ENCODE measurements at regions not wholly inside any gene's neighbourhood (a gene's known extent, or its start where the extent isn't known, plus 50 kb on each side); places are given as distances from the start of the nearest gene placed in this dataset.
"Not testable (repeated sequence)": the region's sequence is repeated elsewhere in the genome, so short reads cannot be mapped to it uniquely, and the experiment has no call there.

DNA sequence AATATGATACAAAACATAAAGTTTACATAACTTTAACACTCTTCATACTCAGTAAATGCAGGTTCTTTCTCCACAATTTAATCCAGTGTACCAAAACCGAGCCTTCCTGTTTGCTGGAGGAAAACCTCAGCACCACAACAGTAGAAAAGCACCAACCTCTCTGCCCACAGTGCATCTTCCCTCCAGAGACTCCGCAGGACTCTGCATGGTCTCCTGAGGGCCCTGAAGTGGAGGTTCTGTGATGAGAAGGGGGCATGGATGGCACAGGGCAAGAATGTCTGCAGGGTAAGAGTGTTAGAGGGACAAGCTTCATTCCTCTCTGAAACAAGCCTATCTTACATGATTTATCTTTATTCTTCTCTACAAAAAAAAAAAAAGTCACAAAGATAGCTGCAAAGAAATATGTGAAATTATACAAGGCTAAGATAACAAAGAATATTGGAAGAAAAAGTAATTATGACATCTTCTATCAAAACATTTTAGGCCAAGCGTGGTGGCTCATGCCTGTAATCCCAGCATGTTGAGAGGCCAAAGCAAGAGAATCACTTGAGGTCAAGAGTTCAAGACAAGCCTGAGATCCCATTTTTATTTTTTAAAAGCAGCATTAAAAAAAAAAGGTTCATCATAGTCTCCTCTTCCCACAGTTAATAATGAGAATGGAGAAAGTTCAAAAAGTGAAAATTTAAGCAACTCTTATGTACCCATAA lies 102.0 kb downstream of the VPREB1 start:
- no peak for DNase-seq (ENCODE audit: low read depth in 2 of 2)

DNA sequence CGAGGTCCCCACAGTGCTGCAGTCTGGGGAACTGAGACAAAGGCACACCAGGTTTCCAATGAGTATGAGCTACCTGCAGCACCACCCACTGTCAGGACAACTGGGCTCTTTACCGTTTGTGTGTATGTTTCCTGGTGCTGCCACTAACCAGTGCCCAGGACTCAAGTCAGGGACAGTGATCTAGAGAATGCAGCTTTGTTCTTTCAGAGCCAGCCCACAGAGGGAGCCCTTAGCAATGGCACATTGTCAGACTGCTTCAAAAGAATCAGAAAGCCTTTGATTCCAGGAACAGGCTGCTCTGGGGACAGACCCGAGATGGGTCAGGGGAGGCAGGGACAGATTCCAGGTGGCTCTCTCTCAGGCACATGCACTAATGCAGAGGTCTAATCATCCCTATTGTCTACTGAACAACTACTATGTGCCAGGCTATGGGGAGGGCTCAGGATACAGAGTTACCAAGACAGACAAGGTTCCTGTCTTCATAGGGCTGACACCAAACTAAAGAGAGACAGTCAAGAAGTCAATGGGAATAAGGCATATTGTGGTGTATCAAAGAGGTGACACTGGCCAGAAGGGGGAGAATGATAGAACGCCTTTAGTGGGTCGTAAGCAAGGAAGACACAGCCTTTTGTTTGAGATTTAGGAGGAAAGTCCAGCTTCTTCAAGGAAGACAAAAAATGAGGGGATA lies 103.7 kb downstream of the VPREB1 start:
- no peak for DNase-seq (ENCODE audit: low read depth in 2 of 2)

DNA sequence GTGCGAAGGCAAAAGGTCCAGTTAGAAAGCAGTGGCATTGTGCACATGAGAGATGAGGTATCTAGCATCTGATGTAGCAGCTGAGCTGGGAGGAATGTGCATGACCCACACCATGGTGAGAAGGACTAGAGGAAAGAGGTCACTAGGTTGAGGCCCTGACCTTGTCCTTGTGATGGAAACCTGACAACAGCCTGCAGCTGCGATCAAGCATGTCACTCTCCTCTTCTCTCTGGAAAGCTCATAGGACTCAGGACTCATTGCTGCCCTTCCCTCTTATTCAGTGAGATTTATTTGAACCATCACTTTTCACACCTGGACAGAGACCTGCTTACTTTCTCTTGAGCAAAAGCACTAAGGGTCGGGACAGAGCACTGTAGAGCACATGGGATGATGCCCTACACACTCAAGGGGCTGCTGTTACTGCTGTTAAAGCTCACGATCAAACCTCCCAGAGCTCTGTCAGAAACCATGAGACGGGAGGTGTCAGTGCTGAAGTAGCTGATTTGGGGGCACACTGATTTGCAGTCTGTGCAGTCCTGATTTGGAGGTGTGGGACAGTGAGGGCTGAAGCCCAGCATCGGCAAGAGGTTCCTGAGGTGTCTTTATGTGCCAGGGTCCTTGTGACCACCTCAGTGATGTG lies 104.3 kb downstream of the VPREB1 start:
- DNase-seq (ENCODE audit: low read depth in 2 of 2): no peak

- no peak for DNase-seq (ENCODE audit: low read depth in 2 of 2)
Measured at GRCh38 chr22:22349455-22349836, 104.9 kb downstream of the VPREB1 start.

GRCh38 chr22:22351366-22351765 lies 106.8 kb downstream of the VPREB1 start:
- no peak for DNase-seq (ENCODE audit: low read depth in 2 of 2)

GRCh38 chr22:22352371-22352999 lies 107.9 kb downstream of the VPREB1 start:
- no peak for DNase-seq (ENCODE audit: low read depth in 2 of 2)

DNA sequence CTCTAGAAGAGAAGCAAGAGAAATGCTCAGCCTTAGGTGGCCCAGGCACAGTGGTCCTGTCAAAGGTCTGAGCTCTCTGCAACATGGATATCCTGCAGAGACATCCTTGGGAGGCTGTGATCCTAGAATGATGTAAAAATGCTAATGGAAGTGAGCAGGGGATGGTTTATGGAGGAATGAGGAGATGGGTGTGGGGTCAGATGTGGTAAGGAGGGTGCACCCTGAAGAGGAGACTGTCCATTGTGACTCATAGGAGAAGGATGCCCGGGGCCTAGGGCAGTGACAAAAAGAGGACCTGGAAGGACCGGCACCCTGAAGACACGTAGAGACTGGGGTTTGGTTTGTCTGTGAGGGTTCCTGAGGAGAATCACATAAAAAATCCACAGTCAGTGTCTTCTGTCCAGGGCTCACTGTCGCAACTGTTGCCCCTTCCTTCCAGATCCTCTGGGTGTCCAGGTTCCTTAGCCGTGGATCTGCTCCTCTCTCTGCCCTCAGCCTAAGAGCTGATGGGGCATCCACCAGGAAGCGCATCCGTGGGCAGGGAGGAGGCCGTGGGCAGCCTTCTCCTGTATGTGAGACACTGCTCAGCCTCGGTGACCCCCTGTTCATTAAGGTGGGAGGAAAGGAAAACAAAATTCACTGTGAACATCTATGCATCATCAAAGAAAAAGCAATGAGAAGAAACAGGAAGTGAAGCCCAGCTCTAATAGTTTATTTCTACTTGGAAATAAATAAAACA lies 110.7 kb downstream of the VPREB1 start:
- DNase-seq (ENCODE audit: low read depth in 2 of 2): no peak

GRCh38 chr22:22357024-22357883 lies 112.7 kb downstream of the VPREB1 start:
- peak; percentile 22 to 45 for DNase-seq (ENCODE audit: low read depth in 2 of 2)

DNA sequence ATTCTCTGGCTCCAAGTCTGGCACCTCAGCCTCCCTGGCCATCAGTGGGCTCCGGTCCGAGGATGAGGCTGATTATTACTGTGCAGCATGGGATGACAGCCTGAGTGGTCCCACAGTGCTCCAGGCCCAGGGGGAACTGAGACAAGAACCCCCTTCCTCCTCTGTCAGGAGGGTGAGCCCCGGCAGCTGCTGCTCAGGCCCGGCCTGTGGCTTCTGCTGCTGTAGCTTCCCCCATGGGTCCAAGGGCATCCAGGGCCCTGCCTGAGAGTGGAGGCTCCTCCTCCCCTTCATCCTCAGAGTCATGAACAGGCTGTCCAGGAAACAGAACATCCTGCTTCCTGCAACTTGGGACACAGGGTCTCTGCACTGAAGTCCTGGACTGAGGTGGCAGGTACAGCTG lies 113.6 kb downstream of the VPREB1 start:
- no peak for DNase-seq (ENCODE audit: low read depth in 2 of 2)

DNA sequence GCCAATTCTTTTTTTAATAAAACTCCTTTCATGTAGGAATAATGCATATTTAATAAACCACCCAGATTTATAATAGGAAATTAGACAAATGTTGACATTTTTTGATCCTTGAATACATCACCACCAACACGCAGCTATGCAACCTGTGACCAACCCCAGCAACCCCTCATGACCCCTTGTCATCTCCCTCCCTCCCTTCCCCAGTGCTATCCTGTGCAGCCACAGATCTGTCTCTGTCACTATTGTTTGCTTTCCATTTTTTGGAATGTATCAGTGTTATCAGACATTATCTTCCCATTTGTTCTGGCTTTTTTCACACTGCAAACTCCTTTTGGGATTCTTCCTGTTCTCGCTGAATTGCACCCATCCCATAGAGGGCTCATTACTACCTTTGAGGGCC lies 114.1 kb downstream of the VPREB1 start:
- no peak for DNase-seq (ENCODE audit: low read depth in 2 of 2)

- no peak for DNase-seq (ENCODE audit: low read depth in 2 of 2)
Measured at GRCh38 chr22:22359465-22359864, 114.9 kb downstream of the VPREB1 start.

- DNase-seq (ENCODE audit: low read depth in 2 of 2): no peak
Measured at GRCh38 chr22:22360014-22360413, 115.4 kb downstream of the VPREB1 start.

DNA sequence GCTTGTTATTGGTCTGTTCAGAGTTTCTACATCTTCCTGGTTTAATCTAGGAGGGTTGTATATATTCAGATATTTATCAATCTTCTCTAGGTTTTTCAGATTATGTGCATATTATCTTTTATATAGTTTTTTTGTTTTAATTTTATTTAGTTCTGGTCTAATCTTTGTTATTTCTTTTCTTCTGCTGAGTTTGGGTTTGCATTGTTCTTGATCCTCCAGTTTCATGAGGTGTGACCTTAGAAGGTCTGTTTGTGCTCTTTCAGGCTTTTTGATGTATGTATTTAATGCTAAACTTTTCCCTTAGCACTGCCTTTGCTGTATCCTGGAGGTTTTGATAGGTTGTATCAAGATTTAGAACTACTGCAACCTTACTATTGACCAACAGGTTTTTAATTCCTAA lies 117.7 kb downstream of the VPREB1 start:
- DNase-seq (ENCODE audit: low read depth in 2 of 2): no peak

GRCh38 chr22:22362936-22363335 lies 118.3 kb downstream of the VPREB1 start:
- DNase-seq (ENCODE audit: low read depth in 2 of 2): no peak

- no peak for DNase-seq (ENCODE audit: low read depth in 2 of 2)
Measured at GRCh38 chr22:22364207-22364606, 119.6 kb downstream of the VPREB1 start.

GRCh38 chr22:22366537-22366936 lies 122.0 kb downstream of the VPREB1 start:
- DNase-seq (ENCODE audit: low read depth in 2 of 2): no peak

DNA sequence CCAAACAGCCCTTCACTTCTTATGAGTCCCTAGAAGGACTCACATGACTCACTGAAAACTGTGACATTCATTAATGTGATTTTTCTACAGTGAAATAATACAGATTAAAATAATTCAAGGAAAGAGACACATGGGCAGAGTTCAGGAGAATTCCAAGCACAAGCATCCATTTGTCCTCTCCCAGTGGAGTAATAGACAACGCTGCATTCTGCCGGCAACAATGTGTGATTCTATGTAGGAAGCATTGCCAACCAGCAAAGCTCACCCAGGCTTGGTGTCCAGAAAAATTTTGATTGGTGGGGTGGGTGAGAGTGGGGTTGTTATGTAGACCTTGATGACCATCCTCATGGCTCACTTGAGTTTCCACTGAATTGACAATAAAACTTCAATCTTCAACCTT lies 123.9 kb downstream of the VPREB1 start:
- DNase-seq (ENCODE audit: low read depth in 2 of 2): no peak

GRCh38 chr22:22369219-22369963 lies 124.8 kb downstream of the VPREB1 start:
- DNase-seq (ENCODE audit: low read depth in 2 of 2): not testable (repeated sequence)

DNA sequence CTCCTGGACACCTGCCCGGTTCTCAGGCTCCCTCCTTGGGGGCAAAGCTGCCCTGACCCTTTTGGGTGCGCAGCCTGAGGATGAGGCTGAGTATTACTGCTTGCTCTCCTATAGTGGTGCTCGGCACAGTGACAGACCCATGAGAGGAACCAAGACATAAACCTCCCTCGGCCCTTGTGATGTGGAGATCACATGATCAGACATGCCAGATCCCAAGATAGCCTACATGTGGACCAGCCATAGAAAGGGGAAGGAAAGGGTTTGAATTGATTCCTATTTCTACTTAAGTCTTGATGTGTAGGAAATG lies 125.3 kb downstream of the VPREB1 start:
- DNase-seq (ENCODE audit: low read depth in 2 of 2): no peak

DNA sequence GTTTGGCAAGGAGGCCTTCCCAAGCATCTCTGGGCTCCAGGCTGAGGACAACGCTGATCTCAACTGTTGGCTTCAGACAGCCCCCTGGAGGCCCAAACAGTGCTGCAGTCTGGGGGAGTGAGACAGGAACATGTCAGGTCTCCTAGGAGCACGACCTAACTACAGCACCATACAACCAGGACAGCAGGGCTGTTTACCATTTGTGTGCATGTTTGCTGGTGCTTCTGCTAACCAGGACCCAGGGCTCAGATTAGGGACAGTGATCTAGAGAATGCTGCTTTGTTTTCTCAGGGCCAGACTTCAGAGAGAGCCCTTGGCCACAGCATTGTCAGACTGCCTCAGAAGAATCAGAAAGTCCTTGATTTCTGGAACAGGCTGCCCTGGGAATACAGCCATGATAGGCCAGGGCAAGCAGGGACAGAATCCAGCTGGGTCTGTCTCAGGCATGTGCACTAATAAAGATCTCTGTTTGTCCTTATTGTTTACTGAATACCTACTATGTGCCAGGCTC lies 126.5 kb downstream of the VPREB1 start:
- DNase-seq (ENCODE audit: low read depth in 2 of 2): no peak
